ENCODE measurements at regions not wholly inside any gene's neighbourhood (a gene's known extent, or its start where the extent isn't known, plus 50 kb on each side); places are given as distances from the start of the nearest gene placed in this dataset.

DNA sequence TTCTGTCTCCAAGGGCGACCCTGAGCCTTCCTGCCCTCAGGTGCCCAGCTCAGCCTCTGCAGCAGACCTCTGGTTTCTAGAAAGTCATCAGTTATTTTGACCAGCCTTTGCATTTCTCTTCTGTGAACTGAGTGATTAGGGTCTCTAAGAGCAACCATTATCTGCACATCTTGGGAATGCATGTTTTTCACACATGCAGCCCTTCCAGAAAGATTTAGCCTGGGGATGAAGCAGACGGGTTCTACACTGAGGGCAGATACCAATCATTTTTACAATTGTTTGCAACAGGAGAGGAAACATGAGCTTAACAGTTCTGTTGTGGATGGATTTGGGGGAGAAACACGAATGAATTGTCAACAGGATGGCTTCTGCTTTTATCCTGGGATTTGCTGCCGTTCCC, 90.1 kb upstream of the PITX1 start:
- no peak for DNase-seq (ENCODE audit: low read depth in 1 of 2, low spot score in 1 of 2)

DNA sequence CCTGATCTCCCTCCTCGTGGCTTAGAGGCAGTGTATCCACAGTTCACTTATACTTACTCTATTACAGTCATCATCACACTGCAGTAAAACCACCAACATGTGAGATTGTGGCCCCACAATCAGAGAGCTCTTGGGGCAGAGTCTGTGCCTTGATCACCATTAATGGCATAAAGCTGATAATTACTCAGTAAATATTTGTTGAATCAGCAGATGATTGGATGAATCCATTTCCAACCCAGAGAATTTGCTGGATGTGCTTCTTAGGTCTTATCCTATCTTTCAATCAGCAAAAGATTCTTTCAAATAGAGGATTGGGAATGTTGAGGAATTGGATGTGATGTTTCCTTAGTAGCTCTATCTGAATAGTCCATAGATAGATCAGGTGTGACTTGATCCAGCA, 88.8 kb upstream of the PITX1 start:
- DNase-seq (ENCODE audit: low read depth in 1 of 2, low spot score in 1 of 2): no peak

DNA sequence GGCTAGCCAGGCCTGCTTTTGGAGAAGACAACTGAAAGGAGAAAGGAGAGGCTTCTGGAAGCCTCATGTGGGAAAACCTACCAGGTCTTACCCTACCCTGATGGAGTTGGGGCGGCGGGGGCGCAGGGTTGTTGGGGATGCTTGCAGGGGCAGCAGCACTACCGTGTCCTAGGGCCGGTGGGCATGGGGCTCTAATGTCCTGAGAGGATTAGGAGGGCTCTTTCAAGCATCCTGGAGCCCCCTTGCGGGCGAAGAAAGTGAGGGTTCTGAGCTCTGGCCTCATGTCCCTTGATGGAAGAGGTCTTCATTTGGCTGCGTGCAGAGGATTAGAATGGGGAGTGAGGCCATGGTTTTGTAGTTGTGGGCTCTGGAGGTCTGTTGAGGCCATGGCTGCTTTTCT, 86.9 kb upstream of the PITX1 start:
- no peak for DNase-seq (ENCODE audit: low read depth in 1 of 2, low spot score in 1 of 2)

DNA sequence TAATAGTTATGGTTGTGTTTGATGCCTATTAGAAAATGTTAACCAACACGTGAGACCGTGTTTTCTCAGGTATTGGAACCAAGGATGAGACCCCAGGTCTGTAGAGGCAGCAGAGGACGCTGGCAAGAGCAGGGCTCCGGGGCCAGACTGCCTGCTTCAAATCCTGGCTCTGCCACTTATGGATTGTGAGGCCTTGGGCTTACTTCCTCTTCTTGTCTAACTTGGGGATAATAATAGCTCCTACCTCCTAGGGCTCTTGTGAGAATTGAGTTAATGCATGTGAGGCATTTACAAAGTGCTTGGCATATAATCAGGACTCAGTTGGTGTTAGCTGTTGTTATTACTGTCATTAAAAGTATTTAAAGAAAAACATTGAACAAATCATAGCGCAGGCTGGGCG, 85.5 kb upstream of the PITX1 start:
- DNase-seq (ENCODE audit: low read depth in 1 of 2, low spot score in 1 of 2): no peak

DNA sequence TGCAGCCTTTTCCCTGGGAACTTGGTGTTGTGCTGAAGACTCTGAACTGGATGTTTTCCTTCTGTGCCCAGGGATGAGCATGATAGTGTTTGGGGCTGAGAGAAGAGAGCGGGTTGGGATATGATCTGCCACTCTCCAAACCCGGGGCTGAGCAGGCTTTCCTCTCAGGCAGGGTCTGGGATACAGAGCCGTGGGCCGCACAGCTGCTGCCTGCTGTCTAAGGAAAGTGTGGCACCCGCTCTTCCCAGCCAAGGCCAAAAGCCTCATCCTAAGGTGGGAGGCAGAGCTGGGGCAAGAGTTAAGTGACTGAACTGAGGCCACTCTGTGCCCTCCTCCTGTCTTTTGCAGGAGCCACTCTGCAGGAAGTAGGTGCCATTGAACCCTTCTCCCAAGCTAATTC, 83.6 kb upstream of the PITX1 start:
- DNase-seq (ENCODE audit: low read depth in 1 of 2, low spot score in 1 of 2): no peak

- no peak for DNase-seq (ENCODE audit: low read depth in 1 of 2, low spot score in 1 of 2)
Measured at GRCh38 chr5:135116160-135116561, 82.1 kb upstream of the PITX1 start.

DNA sequence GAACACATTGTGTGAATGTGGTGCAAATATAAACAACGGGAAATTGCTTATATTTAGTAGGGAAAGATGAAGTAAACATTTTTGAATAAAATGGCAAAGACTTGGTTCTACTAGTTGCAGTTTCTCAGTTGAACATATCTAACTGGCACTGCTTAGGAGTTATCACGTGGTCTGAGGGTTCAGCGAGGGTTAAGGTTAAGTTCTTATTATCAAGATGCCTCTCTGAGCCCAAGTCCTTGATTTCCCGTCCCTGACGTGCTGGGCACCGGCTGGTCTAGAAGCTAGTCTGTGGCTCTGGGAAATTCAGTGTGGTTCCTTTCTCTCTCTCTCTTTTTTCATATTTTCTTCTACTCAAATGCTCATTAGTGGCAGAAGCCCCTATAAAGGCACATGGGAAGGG, 81.6 kb upstream of the PITX1 start:
- no peak for DNase-seq (ENCODE audit: low read depth in 1 of 2, low spot score in 1 of 2)

DNA sequence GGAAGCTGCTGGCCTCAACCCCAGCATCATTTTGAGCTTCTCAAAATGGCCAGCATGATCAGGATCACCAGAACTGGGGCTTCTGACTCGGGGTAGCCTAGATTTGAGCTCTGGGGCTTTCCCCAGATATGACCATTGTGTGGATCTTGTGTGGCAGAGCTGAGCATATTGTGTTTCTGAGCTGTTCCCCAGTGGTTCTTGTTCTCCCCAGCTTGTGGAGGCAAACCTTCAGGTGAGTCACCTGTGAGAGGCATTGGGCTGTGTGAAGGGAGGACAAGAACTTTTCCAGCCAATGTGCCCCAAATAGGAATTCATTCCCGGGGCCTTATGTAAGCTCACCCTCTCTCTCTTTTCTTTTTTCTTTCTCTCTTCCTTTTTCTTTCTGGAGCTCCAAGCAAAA, 80.7 kb upstream of the PITX1 start:
- DNase-seq (ENCODE audit: low read depth in 1 of 2, low spot score in 1 of 2): no peak

DNA sequence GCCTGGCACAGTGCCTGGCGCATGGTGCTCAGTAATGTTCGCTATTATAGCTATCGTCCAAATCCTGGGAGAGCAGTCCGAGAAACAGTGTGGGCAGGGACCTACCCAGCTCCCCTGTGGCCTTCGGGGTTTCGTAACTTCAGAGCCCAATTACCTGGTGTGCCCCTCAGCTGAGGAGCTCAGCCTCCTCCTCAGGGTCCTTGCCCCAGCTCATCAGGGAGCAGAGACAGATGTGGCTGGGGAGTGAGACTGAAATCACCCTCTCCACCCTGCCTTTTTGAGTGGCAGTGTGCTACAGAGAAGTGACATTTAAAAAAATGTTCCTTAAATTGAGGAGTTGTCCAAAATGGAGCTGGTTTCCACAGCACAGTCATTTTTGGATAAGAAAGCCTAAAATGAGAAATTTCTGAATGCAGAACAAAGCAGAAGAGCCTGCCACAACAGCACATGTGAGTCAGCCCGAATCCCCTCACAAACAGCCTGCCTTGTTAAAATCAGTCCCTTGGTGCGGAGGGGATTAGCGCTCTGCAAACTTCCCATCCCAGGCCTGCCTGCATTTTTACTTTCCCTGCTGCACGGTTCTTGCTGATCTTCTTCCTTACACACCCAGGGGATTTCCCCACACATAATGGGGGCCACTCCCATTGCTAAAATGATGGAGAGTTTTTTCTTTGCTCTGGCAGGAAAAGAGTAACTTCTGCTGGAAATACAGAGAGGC, 78.1 kb upstream of the PITX1 start:
- no peak for DNase-seq (ENCODE audit: low read depth in 1 of 2, low spot score in 1 of 2)

DNA sequence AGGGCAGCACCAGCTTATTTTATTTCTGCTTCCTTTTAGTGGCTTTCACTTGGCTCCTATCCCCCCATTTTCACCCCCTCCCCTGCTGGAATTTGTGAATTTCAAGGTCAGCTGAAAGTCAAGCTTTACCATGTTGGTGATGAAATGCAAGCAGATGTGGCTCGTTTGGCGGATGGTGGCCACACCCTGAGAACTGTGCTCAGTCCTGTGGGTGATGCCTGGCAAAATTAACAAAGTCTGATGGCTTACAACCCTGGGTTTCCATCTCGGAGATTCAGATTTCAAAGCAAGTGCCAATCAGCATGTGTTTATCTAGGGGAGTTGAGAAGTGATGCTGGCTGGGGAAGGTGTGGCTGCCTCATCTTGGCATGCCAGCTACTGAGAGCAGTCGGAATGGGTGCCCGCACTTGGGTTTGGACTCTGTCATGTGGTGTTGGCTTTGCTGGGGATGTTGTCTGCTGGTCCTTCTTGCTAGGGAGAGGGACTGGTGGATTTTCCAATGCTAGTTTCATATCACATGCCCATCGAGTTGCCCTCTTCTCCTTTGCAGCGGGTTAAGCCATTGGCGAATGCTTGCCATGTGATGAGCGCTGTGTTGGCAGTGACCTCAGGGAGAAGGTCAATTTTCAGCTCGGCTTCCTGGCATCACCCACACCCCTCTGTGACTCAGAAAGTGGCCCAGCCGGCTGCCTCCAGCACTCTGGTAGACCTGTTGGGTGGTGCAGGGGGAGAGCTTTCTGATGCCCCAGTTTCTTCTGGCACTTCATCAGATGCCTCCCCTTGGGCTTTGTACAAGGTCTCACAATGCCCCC, 77.0 kb upstream of the PITX1 start:
- no peak for DNase-seq (ENCODE audit: low read depth in 1 of 2, low spot score in 1 of 2)

GRCh38 chr5:135108992-135109391, 75.0 kb upstream of the PITX1 start:
- no peak for DNase-seq (ENCODE audit: low read depth in 1 of 2, low spot score in 1 of 2)

DNA sequence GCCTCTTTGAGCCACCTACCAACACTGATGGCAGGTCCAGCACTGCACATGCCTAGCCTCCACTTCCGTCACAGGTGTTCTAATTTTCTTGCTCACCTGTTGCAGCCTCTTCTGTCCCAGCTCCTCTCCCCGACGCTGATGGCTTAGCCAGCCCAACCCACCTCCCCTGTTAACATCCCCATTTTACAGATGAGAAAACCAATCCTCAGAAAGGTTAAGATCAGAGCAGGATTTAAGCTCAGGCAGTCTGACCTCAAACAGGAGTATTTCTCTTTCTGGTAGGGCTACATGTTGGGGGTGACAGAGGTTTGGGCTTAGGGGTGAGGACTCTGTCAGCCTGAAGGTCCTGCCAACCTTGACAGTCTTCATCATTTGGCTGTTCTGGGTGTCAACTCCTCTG, 74.5 kb upstream of the PITX1 start:
- no peak for DNase-seq (ENCODE audit: low read depth in 1 of 2, low spot score in 1 of 2)

DNA sequence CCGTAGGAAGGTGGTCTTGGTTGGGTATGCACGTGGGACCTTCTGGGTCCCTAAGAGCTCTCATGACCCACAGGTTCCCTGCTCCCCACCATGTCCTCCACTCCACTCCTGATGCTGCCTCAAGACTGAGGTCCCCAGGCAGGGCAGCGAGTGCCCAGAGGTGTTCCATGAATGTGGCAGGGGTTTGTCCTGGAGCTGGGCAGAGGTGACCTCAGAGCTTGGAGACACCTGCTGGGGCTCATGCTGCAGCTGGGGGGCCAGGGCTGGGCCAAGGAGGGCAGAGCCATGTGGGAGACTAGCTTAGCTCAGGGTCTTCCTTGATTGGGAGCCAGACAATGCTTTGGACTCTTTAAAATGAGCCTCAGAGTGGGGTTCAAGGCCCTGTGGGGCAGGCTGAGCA, 74.0 kb upstream of the PITX1 start:
- no peak for DNase-seq (ENCODE audit: low read depth in 1 of 2, low spot score in 1 of 2)

GRCh38 chr5:135106610-135107471, 72.8 kb upstream of the PITX1 start:
- DNase-seq (ENCODE audit: low read depth in 1 of 2, low spot score in 1 of 2): no peak

GRCh38 chr5:135106136-135106535, 72.1 kb upstream of the PITX1 start:
- no peak for DNase-seq (ENCODE audit: low read depth in 1 of 2, low spot score in 1 of 2)

- DNase-seq (ENCODE audit: low read depth in 1 of 2, low spot score in 1 of 2): no peak
Measured at GRCh38 chr5:135105105-135105484, 71.1 kb upstream of the PITX1 start.

- DNase-seq (ENCODE audit: low read depth in 1 of 2, low spot score in 1 of 2): no peak
Measured at GRCh38 chr5:135103575-135103853, 69.5 kb upstream of the PITX1 start.

GRCh38 chr5:135102716-135103574, 68.9 kb upstream of the PITX1 start:
- no peak for DNase-seq (ENCODE audit: low read depth in 1 of 2, low spot score in 1 of 2)

GRCh38 chr5:135100431-135100830, 66.4 kb upstream of the PITX1 start:
- no peak for DNase-seq (ENCODE audit: low read depth in 1 of 2, low spot score in 1 of 2)

DNA sequence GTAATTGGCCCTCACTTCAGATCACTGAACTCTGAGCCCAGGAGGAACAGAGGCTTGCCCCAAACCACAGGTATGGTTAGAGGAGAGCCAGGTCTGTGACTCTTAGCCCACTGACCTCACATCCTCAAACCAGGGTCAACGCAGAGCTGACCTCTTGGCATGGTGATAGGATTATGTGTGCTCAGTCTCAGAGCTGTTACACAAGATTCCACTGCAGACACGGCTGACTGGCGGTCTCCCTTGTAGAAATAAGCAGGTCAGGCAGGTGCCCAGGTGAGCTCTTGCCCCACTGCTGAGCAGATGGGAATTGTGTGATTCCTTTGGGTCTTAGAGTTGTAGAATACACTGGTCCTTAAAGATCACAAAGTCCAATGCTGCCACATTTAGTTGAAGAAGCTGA, 66.0 kb upstream of the PITX1 start:
- no peak for DNase-seq (ENCODE audit: low read depth in 1 of 2, low spot score in 1 of 2)

GRCh38 chr5:135097390-135097789, 63.4 kb upstream of the PITX1 start:
- DNase-seq (ENCODE audit: low read depth in 1 of 2, low spot score in 1 of 2): no peak

All from activated T-helper 1 cell treated with anti-CD3 and anti-CD28 coated beads, Interleukin-2, amount 50 U/mL, for 16 hours (primary cell).